ENCODE measurements at regions not wholly inside any gene's neighbourhood (a gene's known extent, or its start where the extent isn't known, plus 50 kb on each side); places are given as distances from the start of the nearest gene placed in this dataset.
"Not testable (repeated sequence)": the region's sequence is repeated elsewhere in the genome, so short reads cannot be mapped to it uniquely, and the experiment has no call there.

GRCh38 chr1:101409102-101409501 lies 172.3 kb downstream of the S1PR1 start:
- no peak for TF ChIP-seq POLR2A (IDR thresholded peaks at IDR 0.05)
- no peak for TF ChIP-seq EP300 (IDR thresholded peaks at IDR 0.05; ENCODE audit: low read depth)
- TF ChIP-seq POLR2AphosphoS5 (IDR thresholded peaks at IDR 0.05), result no peak
- Histone ChIP-seq H3K27me3 (no peaks in the 10 kb centered on the region), H3K4me1 (no peaks in the 10 kb centered on the region), H3K4me3 (no peak overlapping the region), H3K27ac (no peak overlapping the region), H3K36me3 (no peaks in the 10 kb centered on the region), H3K9me3 (no peaks in the 10 kb centered on the region)
- DNase-seq, result no peak
- intact Hi-C loops (cut with DNase I; ENCODE audit: low total_unique reads), result no loop called here
- in situ Hi-C loops (cut with MboI; ENCODE audit: low pct_ligation_motif_present in 1 of 4, low pct_unique_long_range_greater_than_20kb in 1 of 4, low sequenced_read_pairs in 3 of 4), result no loop called here

GRCh38 chr1:101410048-101410878 lies 173.4 kb downstream of the S1PR1 start:
- Histone ChIP-seq H3K27ac (no peak overlapping the region), H3K36me3 (no peaks in the 10 kb centered on the region), H3K27me3 (no peaks in the 10 kb centered on the region), H3K4me3 (no peak overlapping the region), H3K4me1 (no peaks in the 10 kb centered on the region), H3K9me3 (no peaks in the 10 kb centered on the region)
- in situ Hi-C loops (cut with MboI; ENCODE audit: low pct_ligation_motif_present in 1 of 4, low pct_unique_long_range_greater_than_20kb in 1 of 4, low sequenced_read_pairs in 3 of 4) (no loop called here), intact Hi-C loops (cut with DNase I; ENCODE audit: low total_unique reads) (no loop called here)
- no peak for TF ChIP-seq POLR2A (IDR thresholded peaks at IDR 0.05)
- no peak for TF ChIP-seq CTCF (IDR thresholded peaks at IDR 0.05)
- TF ChIP-seq EP300 (IDR thresholded peaks at IDR 0.05; ENCODE audit: low read depth), result no peak
- no peak for TF ChIP-seq POLR2AphosphoS5 (IDR thresholded peaks at IDR 0.05)
- no peak for DNase-seq
- 38% methylated on average over 3 of the region's 3 CpGs; no CpG with 5 or more reads in 1 of the 2 donors for WGBS, 2 donors (ENCODE audit: low coverage in 1 of 2)

GRCh38 chr1:101420406-101420805 lies 183.6 kb downstream of the S1PR1 start:
- H3K4me1 ChIP-seq, result no peaks in the 10 kb centered on the region
- no peaks in the 10 kb centered on the region for H3K27me3 ChIP-seq
- no peaks in the 10 kb centered on the region for H3K36me3 ChIP-seq
- H3K4me3 ChIP-seq, result no peak overlapping the region
- TF ChIP-seq EP300 (IDR thresholded peaks at IDR 0.05; ENCODE audit: low read depth) (no peak), POLR2A (IDR thresholded peaks at IDR 0.05) (no peak), POLR2AphosphoS5 (IDR thresholded peaks at IDR 0.05) (no peak), CTCF (IDR thresholded peaks at IDR 0.05) (no peak)
- H3K9me3 ChIP-seq, result no peaks in the 10 kb centered on the region
- no peak for DNase-seq
- in situ Hi-C loops (cut with MboI; ENCODE audit: low pct_ligation_motif_present in 1 of 4, low pct_unique_long_range_greater_than_20kb in 1 of 4, low sequenced_read_pairs in 3 of 4) (no loop called here), intact Hi-C loops (cut with DNase I; ENCODE audit: low total_unique reads) (no loop called here)
- H3K27ac ChIP-seq, result no peak overlapping the region
- 32 to 49% methylated on average over 2 of the region's 2 CpGs for WGBS, 2 donors (ENCODE audit: low coverage in 1 of 2)

GRCh38 chr1:101428083-101428482 lies 191.3 kb downstream of the S1PR1 start:
- H3K4me1 ChIP-seq; DNase-seq; intact Hi-C loops (cut with DNase I; ENCODE audit: low total_unique reads); H3K27ac ChIP-seq; H3K36me3 ChIP-seq; H3K4me3 ChIP-seq; in situ Hi-C loops (cut with MboI; ENCODE audit: low pct_ligation_motif_present in 1 of 4, low pct_unique_long_range_greater_than_20kb in 1 of 4, low sequenced_read_pairs in 3 of 4); H3K27me3 ChIP-seq; H3K9me3 ChIP-seq: not testable (repeated sequence)
- WGBS, 2 donors (ENCODE audit: low coverage in 1 of 2), result 75 to 85% methylated on average over 1 of the region's 1 CpG

- DNase-seq, result no peak
- H3K27ac ChIP-seq, result no peak overlapping the region
- no peaks in the 10 kb centered on the region for H3K4me1 ChIP-seq
- H3K9me3 ChIP-seq, result no peaks in the 10 kb centered on the region
- H3K27me3 ChIP-seq, result no peaks in the 10 kb centered on the region
- H3K36me3 ChIP-seq, result no peaks in the 10 kb centered on the region
- intact Hi-C loops (cut with DNase I; ENCODE audit: low total_unique reads) (no loop called here), in situ Hi-C loops (cut with MboI; ENCODE audit: low pct_ligation_motif_present in 1 of 4, low pct_unique_long_range_greater_than_20kb in 1 of 4, low sequenced_read_pairs in 3 of 4) (no loop called here)
- H3K4me3 ChIP-seq, result no peak overlapping the region
- TF ChIP-seq CTCF (IDR thresholded peaks at IDR 0.05) (no peak), POLR2AphosphoS5 (IDR thresholded peaks at IDR 0.05) (no peak), EP300 (IDR thresholded peaks at IDR 0.05; ENCODE audit: low read depth) (no peak), POLR2A (IDR thresholded peaks at IDR 0.05) (no peak)
- 77 to 94% methylated on average over 1 of the region's 1 CpG for WGBS, 2 donors (ENCODE audit: low coverage in 1 of 2)
Measured at GRCh38 chr1:101428562-101428961, 191.7 kb downstream of the S1PR1 start.
